ENCODE measurements at regions not wholly inside any gene's neighbourhood (a gene's known extent, or its start where the extent isn't known, plus 50 kb on each side); places are given as distances from the start of the nearest gene placed in this dataset.
A peak's percentile ranks its signal among the peaks of the same experiment; 100 is the strongest.

GRCh38 chr5:135660826-135661575 lies 82.2 kb upstream of the CXCL14 start:
- Histone ChIP-seq H2AFZ (ENCODE audit: low read length) (0 out of 2 replicates have a peak overlapping the region, but pooled peaks have one; percentile 73), H4K91ac (replicated peaks; ENCODE audit: insufficient read length, low read length) (no peak overlapping the region), H3K23me2 (ENCODE audit: low read depth, low read length) (no peaks in the 10 kb centered on the region), H2AK5ac (ENCODE audit: low read depth, low read length) (no peak overlapping the region), H3K4me2 (ENCODE audit: insufficient read depth in 1 of 2, low read depth in 2 of 2, low read length in 2 of 2) (no peak overlapping the region), H3K23ac (ENCODE audit: insufficient read length) (no peak overlapping the region), H3K79me2 (ENCODE audit: control insufficient read depth in 1 of 2, insufficient read depth in 2 of 2, low read length in 2 of 2) (no peaks in the 10 kb centered on the region), H4K20me1 (replicated peaks in 1 of 2; ENCODE audit: control insufficient read depth in 1 of 2, insufficient read depth in 2 of 2, low read length in 2 of 2) (no peaks in the 10 kb centered on the region), H2BK5ac (ENCODE audit: low read depth, low read length) (0 out of 2 replicates have a peak overlapping the region, but pooled peaks have one; percentile 1), H3K79me1 (ENCODE audit: low read depth, low read length) (no peaks in the 10 kb centered on the region), H4K8ac (ENCODE audit: extremely low read depth, insufficient read depth, low read length) (no peak overlapping the region), H3K36me3 (ENCODE audit: control insufficient read depth in 2 of 4, insufficient read depth in 4 of 4, low read length in 3 of 4) (no peaks in the 10 kb centered on the region; a peak in 1 of 8 replicates), H2BK120ac (replicated peaks; ENCODE audit: low read depth, low read length) (no peak overlapping the region), H3K4me3 (ENCODE audit: extremely low read depth in 1 of 4, insufficient read depth in 2 of 4, low read depth in 3 of 4, low read length in 4 of 4) (no peak overlapping the region), H2BK12ac (ENCODE audit: low read depth, low read length) (no peak overlapping the region), H3K56ac (replicated peaks; ENCODE audit: insufficient read length, low read depth, low read length) (no peak overlapping the region), H4K5ac (ENCODE audit: insufficient read length, low read depth, low read length) (no peak overlapping the region), H3K4me1 (replicated peaks in 1 of 4; ENCODE audit: control insufficient read depth in 3 of 4, insufficient read depth in 4 of 4, low read length in 3 of 4) (peaks cover 0 to 5% (median 0%) of the 10 kb centered on the region in 4 experiments; a peak in 2 of 7 replicates), H3K9me3 (ENCODE audit: insufficient read depth in 2 of 2, low read depth in 1 of 2, low read length in 1 of 2) (peaks cover 6 to 12% of the 10 kb centered on the region in 2 experiments; a peak in 2 of 4 replicates), H3K27me3 (replicated peaks in 1 of 4; ENCODE audit: control insufficient read depth in 3 of 4, extremely low read depth in 1 of 4, insufficient read depth in 3 of 4, low read length in 3 of 4) (no peaks in the 10 kb centered on the region), H2BK15ac (ENCODE audit: low read length) (no peak overlapping the region), H3K9ac (replicated peaks in 1 of 4; ENCODE audit: extremely low read depth in 1 of 4, low read depth in 3 of 4, low read length in 3 of 4) (no peak overlapping the region), H3K4ac (replicated peaks; ENCODE audit: insufficient read length, low read depth, low read length) (no peak overlapping the region), H2BK20ac (ENCODE audit: low read length) (no peak overlapping the region), H3K18ac (ENCODE audit: extremely low read depth, low read length) (0 out of 2 replicates have a peak overlapping the region, but pooled peaks have one; percentile 48), H3K14ac (ENCODE audit: insufficient read length) (no peak overlapping the region), H3K27ac (ENCODE audit: low read depth, low read length) (no peak overlapping the region)
- ChIA-PET CTCF (ENCODE audit: partially characterized antibody) (interaction anchor here (0.7 to 3.2 kb wide), 20 partner anchors 8 to 174 kb away, joined by 3 to 12 read pairs (median 4); partner anchors contain the start of gene SLC25A48), POLR2A (ENCODE audit: partially characterized antibody) (no interaction called here)
- WGBS, 2 experiments (ENCODE audit: extremely low coverage in 1 of 2, insufficient coverage in 1 of 2, insufficient read length in 1 of 2, insufficient replicate concordance in 2 of 2, low coverage in 1 of 2, low lambda C conversion rate in 2 of 2, missing lambda C conversion rate in 1 of 2) = 84% methylated on average over 3 of the region's 3 CpGs; no CpG with 5 or more reads in 1 of the 2 experiments
- FAIRE-seq (no peak), DNase-seq (ENCODE audit: low read depth in 1 of 2, low spot score in 2 of 2) (no peak)
- TF ChIP-seq SP4 (IDR thresholded peaks at IDR 0.05; ENCODE audit: low read length) (no peak), PHF8 (conservative IDR thresholded peaks at IDR 0.05; ENCODE audit: low read depth, low read length) (no peak), RFX5 (IDR thresholded peaks at IDR 0.05; ENCODE audit: borderline replicate concordance, low read depth, low read length) (no peak), SRF (IDR thresholded peaks at IDR 0.05; ENCODE audit: low read depth, low read length) (no peak), KDM1A (IDR thresholded peaks at IDR 0.05; ENCODE audit: borderline replicate concordance, low read length) (no peak), CREB1 (IDR thresholded peaks at IDR 0.05) (no peak), RNF2 (IDR thresholded peaks at IDR 0.05; ENCODE audit: borderline replicate concordance, low read depth, low read length, missing control alignments, poor library complexity, severe bottlenecking) (no peak), HDAC2 (IDR thresholded peaks at IDR 0.05; ENCODE audit: borderline replicate concordance in 1 of 2, low read depth in 2 of 2, low read length in 2 of 2) (no peak), BACH1 (IDR thresholded peaks at IDR 0.05; ENCODE audit: low read length) (no peak), ASH2L (IDR thresholded peaks at IDR 0.05; ENCODE audit: low read length) (no peak), KDM5A (IDR thresholded peaks at IDR 0.05; ENCODE audit: low read length) (no peak), FOSL1 (IDR thresholded peaks at IDR 0.05; ENCODE audit: insufficient read depth, low read depth, low read length) (no peak), TEAD4 (IDR thresholded peaks at IDR 0.05; ENCODE audit: low read depth, low read length) (no peak)

All from H1 (cell line).